A549 (cell line): ENCODE measurements at regions not wholly inside any gene's neighbourhood (a gene's known extent, or its start where the extent isn't known, plus 50 kb on each side); places are given as distances from the start of the nearest gene placed in this dataset.

ENCODE experiments used
- BCL3 ChIP-seq: fragments of >200 bp; sonication (Bioruptor Twin); formaldehyde crosslinking; IDR thresholded peaks from 3 replicates; pipeline ENCODE4 v1.6.1; 2016
- BHLHE40 ChIP-seq: IDR thresholded peaks from 2 replicates; pipeline ENCODE4 v1.6.1; 2012; ENCODE audit warnings: low read depth, low read length, inconsistent platforms
- CBX8 ChIP-seq: fragments of 200-600 bp; sonication (generic); IDR thresholded peaks from 2 replicates; pipeline ENCODE4 v1.6.1; 2016
- CTCF ChIP-seq: fragments of >200 bp; sonication (Bioruptor Twin); formaldehyde crosslinking; IDR thresholded peaks from 3 replicates; pipeline ENCODE4 v1.5.1; 2016
- FOSB ChIP-seq: fragments of 250-450 bp; sonication (Bioruptor Pico); IDR thresholded peaks from 2 replicates; pipeline ENCODE4 v1.5.0; 2020; ENCODE audit warnings: mild to moderate bottlenecking, moderate library complexity
- HDAC2 ChIP-seq: fragments of 200-600 bp; sonication (generic); IDR thresholded peaks from 2 replicates; pipeline ENCODE4 v1.6.1; 2016
- PBX3 ChIP-seq: IDR thresholded peaks from 2 replicates; pipeline ENCODE4 v1.6.1; 2012
- POLR2A ChIP-seq: IDR thresholded peaks from 2 replicates; pipeline ENCODE4 v1.6.1; 2012; ENCODE audit warnings: mild to moderate bottlenecking, low read length
- RFX5 ChIP-seq: fragments of 450-650 bp; IDR thresholded peaks from 2 replicates; pipeline ENCODE4 v1.7.1; 2014; ENCODE audit warnings: antibody characterized with exemption, mild to moderate bottlenecking, moderate library complexity
- USF2 ChIP-seq: fragments of 450-650 bp; IDR thresholded peaks from 2 replicates; pipeline ENCODE4 v1.6.1; 2014; ENCODE audit warnings: antibody characterized with exemption

GRCh38 chr2:16493788-16494187 lies 171.8 kb downstream of the CYRIA start:
- TF ChIP-seq BHLHE40 (no peak), CTCF (no peak), POLR2A (no peak), USF2 (no peak), RFX5 (no peak), BCL3 (no peak), FOSB (CRISPR knock-in tag) (no peak), PBX3 (no peak), HDAC2 (no peak), CBX8 (no peak)
